ENCODE measurements at regions not wholly inside any gene's neighbourhood (a gene's known extent, or its start where the extent isn't known, plus 50 kb on each side); places are given as distances from the start of the nearest gene placed in this dataset.
"Not testable (repeated sequence)": the region's sequence is repeated elsewhere in the genome, so short reads cannot be mapped to it uniquely, and the experiment has no call there.

- in situ Hi-C loops (cut with MboI; ENCODE audit: low sequenced_read_pairs), result not testable (repeated sequence)
Observed at GRCh38 chr7:29696402-29696801, 109.9 kb upstream of the WIPF3 start.

GRCh38 chr7:29699723-29700122 lies 106.6 kb upstream of the WIPF3 start:
- in situ Hi-C loops (cut with MboI; ENCODE audit: low sequenced_read_pairs), result not testable (repeated sequence)

GRCh38 chr7:29701540-29701939 lies 104.8 kb upstream of the WIPF3 start:
- in situ Hi-C loops (cut with MboI; ENCODE audit: low sequenced_read_pairs), result not testable (repeated sequence)

- in situ Hi-C loops (cut with MboI; ENCODE audit: low sequenced_read_pairs), result not testable (repeated sequence)
Observed at GRCh38 chr7:29703830-29704229, 102.5 kb upstream of the WIPF3 start.

GRCh38 chr7:29709002-29709401 lies 97.3 kb upstream of the WIPF3 start:
- in situ Hi-C loops (cut with MboI; ENCODE audit: low sequenced_read_pairs), result not testable (repeated sequence)

GRCh38 chr7:29723127-29723526 lies 83.2 kb upstream of the WIPF3 start:
- in situ Hi-C loops (cut with MboI; ENCODE audit: low sequenced_read_pairs), result not testable (repeated sequence)

- in situ Hi-C loops (cut with MboI; ENCODE audit: low sequenced_read_pairs), result no loop called here
Observed at GRCh38 chr7:29723599-29723998, 82.7 kb upstream of the WIPF3 start.

- in situ Hi-C loops (cut with MboI; ENCODE audit: low sequenced_read_pairs), result not testable (repeated sequence)
Observed at GRCh38 chr7:29729534-29730165, 76.7 kb upstream of the WIPF3 start.

GRCh38 chr7:29734246-29734731 lies 72.0 kb upstream of the WIPF3 start:
- in situ Hi-C loops (cut with MboI; ENCODE audit: low sequenced_read_pairs), result no loop called here

- in situ Hi-C loops (cut with MboI; ENCODE audit: low sequenced_read_pairs), result not testable (repeated sequence)
Observed at GRCh38 chr7:29747645-29748245, 58.6 kb upstream of the WIPF3 start.

GRCh38 chr7:29748286-29749099 lies 57.8 kb upstream of the WIPF3 start:
- in situ Hi-C loops (cut with MboI; ENCODE audit: low sequenced_read_pairs), result no loop called here

- in situ Hi-C loops (cut with MboI; ENCODE audit: low sequenced_read_pairs), result loop anchor here (25.0 kb wide), 1 partner anchor 312 kb away; no protein-coding TSS in a partner anchor
Observed at GRCh38 chr7:29749701-29750321, 56.5 kb upstream of the WIPF3 start.

- in situ Hi-C loops (cut with MboI; ENCODE audit: low sequenced_read_pairs), result loop anchor here (25.0 kb wide), 1 partner anchor 312 kb away; no protein-coding TSS in a partner anchor
Observed at GRCh38 chr7:29750373-29750940, 55.9 kb upstream of the WIPF3 start.

GRCh38 chr7:29751012-29751411 lies 55.3 kb upstream of the WIPF3 start:
- in situ Hi-C loops (cut with MboI; ENCODE audit: low sequenced_read_pairs), result loop anchor here (25.0 kb wide), 1 partner anchor 311 kb away; no protein-coding TSS in a partner anchor

GRCh38 chr7:29754874-29755490 lies 51.3 kb upstream of the WIPF3 start:
- in situ Hi-C loops (cut with MboI; ENCODE audit: low sequenced_read_pairs), result loop anchor here (25.0 kb wide), 1 partner anchor 307 kb away; no protein-coding TSS in a partner anchor

All from HL-60/S4 treated with retinoic acid at 250 ng/mL for 4 days and 3 days (cell line).